Heart left ventricle (tissue), 13 donors: ENCODE measurements at regions not wholly inside any gene's neighbourhood (a gene's known extent, or its start where the extent isn't known, plus 50 kb on each side); places are given as distances from the start of the nearest gene placed in this dataset.

ENCODE experiments used
- CTCF ChIP-seq, 12 donors: fragments of 200-600 bp; sonication (generic) in 4 of 12; IDR thresholded peaks; one replicate each; pipeline versions ENCODE4 v1.5.0 to v1.8.0; 2018 to 2022; ENCODE audit warnings: antibody characterized with exemption in 12 of 12, mild to moderate bottlenecking in 5 of 12
- POLR2A ChIP-seq, 2 donors: fragments of 450-650 bp; IDR thresholded peaks; one replicate each; pipeline ENCODE4 v1.6.1; 2017; ENCODE audit warnings: antibody characterized with exemption in 2 of 2, mild to moderate bottlenecking in 2 of 2, moderate library complexity in 2 of 2
- donor health status: ischemic (EF 13 %, LVEDD 7.1; RV severe dilation, severe dysfunction).
- donor health status: DM: no; HTN: yes; CAD: no.
- donor health status: DM: no; HTN: no; CAD: no.
- donor health status: ischemic (EF 25% LVEDD 6.9; RV normal size, moderate dysfunction).
- donor health status: ischemic (EF 25% LVEDD 5.7; RV mildly dilated, moderate dysfunction).
- donor health status: ischemic (EF 35%, LVEDD 5.7; RV mildly dilated, moderate dysfunction).
- donor health status: nonischemic (EF 11% LVEDD 7.7; RV severe dilation, severe dysfunction).
- donor health status: DM: yes; HTN: yes; CAD: no.
- donor health status: PGD.
- donor health status: ischemic (EF 29% LVEDD 5.4; RV normal size, mild dysfunction).
- donor health status: nonischemic (EF 23%, LVEDD 6.1; RV moderate dilation, normal function).

- TF ChIP-seq CTCF (IDR thresholded peaks at IDR 0.05) = no peak
- TF ChIP-seq POLR2A (IDR thresholded peaks at IDR 0.05) = no peak
Measured at GRCh38 chr16:76108460-76108859, 168.7 kb upstream of the CNTNAP4 start.
